Right lobe of liver (tissue), 4 donors: ENCODE measurements at regions not wholly inside any gene's neighbourhood (a gene's known extent, or its start where the extent isn't known, plus 50 kb on each side); places are given as distances from the start of the nearest gene placed in this dataset.

ENCODE experiments used
- POLR2A ChIP-seq: fragments of 450-650 bp; IDR thresholded peaks from one replicate; pipeline ENCODE4 v1.6.1; 2017; ENCODE audit warnings: antibody characterized with exemption, mild to moderate bottlenecking
- TF ChIP-seq, protein P1 (sequence below), 4 donors: fragments of 200-600 bp in 3 of 4; fragments of 450-650 bp in 1 of 4; IDR thresholded peaks; one replicate each; pipeline versions ENCODE4 v1.5.1 to v1.8.0; 2016 to 2022; ENCODE audit warnings: antibody characterized with exemption in 4 of 4, mild to moderate bottlenecking in 2 of 4
- donor health status: DM: no; HTN: no; CAD: no.
- donor health status: DM: no; HTN: no; CAD: no.
- donor health status: DM: no; HTN: yes; CAD: no.

- TF ChIP-seq, protein P1, sequence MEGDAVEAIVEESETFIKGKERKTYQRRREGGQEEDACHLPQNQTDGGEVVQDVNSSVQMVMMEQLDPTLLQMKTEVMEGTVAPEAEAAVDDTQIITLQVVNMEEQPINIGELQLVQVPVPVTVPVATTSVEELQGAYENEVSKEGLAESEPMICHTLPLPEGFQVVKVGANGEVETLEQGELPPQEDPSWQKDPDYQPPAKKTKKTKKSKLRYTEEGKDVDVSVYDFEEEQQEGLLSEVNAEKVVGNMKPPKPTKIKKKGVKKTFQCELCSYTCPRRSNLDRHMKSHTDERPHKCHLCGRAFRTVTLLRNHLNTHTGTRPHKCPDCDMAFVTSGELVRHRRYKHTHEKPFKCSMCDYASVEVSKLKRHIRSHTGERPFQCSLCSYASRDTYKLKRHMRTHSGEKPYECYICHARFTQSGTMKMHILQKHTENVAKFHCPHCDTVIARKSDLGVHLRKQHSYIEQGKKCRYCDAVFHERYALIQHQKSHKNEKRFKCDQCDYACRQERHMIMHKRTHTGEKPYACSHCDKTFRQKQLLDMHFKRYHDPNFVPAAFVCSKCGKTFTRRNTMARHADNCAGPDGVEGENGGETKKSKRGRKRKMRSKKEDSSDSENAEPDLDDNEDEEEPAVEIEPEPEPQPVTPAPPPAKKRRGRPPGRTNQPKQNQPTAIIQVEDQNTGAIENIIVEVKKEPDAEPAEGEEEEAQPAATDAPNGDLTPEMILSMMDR (IDR thresholded peaks at IDR 0.05), result no peak
- no peak for TF ChIP-seq POLR2A
These were observed 369.5 kb downstream of the BRD1 start for GRCh38 chr22:49457946-49458707.
